ENCODE measurements at regions not wholly inside any gene's neighbourhood (a gene's known extent, or its start where the extent isn't known, plus 50 kb on each side); places are given as distances from the start of the nearest gene placed in this dataset.
"Not testable (repeated sequence)": the region's sequence is repeated elsewhere in the genome, so short reads cannot be mapped to it uniquely, and the experiment has no call there.

GRCh38 chr2:242070726-242071125 is 201.2 kb downstream of the RTP5 start:
- TF ChIP-seq, protein P1, sequence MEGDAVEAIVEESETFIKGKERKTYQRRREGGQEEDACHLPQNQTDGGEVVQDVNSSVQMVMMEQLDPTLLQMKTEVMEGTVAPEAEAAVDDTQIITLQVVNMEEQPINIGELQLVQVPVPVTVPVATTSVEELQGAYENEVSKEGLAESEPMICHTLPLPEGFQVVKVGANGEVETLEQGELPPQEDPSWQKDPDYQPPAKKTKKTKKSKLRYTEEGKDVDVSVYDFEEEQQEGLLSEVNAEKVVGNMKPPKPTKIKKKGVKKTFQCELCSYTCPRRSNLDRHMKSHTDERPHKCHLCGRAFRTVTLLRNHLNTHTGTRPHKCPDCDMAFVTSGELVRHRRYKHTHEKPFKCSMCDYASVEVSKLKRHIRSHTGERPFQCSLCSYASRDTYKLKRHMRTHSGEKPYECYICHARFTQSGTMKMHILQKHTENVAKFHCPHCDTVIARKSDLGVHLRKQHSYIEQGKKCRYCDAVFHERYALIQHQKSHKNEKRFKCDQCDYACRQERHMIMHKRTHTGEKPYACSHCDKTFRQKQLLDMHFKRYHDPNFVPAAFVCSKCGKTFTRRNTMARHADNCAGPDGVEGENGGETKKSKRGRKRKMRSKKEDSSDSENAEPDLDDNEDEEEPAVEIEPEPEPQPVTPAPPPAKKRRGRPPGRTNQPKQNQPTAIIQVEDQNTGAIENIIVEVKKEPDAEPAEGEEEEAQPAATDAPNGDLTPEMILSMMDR (IDR thresholded peaks at IDR 0.05), result not testable (repeated sequence)
- TF ChIP-seq POLR2A (IDR thresholded peaks at IDR 0.05), result not testable (repeated sequence)

All from lower leg skin (tissue), 3 donors.